ENCODE measurements at regions not wholly inside any gene's neighbourhood (a gene's known extent, or its start where the extent isn't known, plus 50 kb on each side); places are given as distances from the start of the nearest gene placed in this dataset.
"Not testable (repeated sequence)": the region's sequence is repeated elsewhere in the genome, so short reads cannot be mapped to it uniquely, and the experiment has no call there.

GRCh38 chr9:106481013-106481609 lies 381.9 kb upstream of the ZNF462 start:
- DNase-seq (ENCODE audit: extremely low read depth, low read depth, low spot score): no peak

GRCh38 chr9:106482733-106483132 lies 380.2 kb upstream of the ZNF462 start:
- DNase-seq (ENCODE audit: extremely low read depth, low read depth, low spot score): no peak

- no peak for DNase-seq (ENCODE audit: extremely low read depth, low read depth, low spot score)
Measured at GRCh38 chr9:106486685-106487084, 376.3 kb upstream of the ZNF462 start.

- no peak for DNase-seq (ENCODE audit: extremely low read depth, low read depth, low spot score)
Measured at GRCh38 chr9:106487266-106487665, 375.7 kb upstream of the ZNF462 start.

- not testable (repeated sequence) for DNase-seq (ENCODE audit: extremely low read depth, low read depth, low spot score)
Measured at GRCh38 chr9:106492126-106492525, 370.8 kb upstream of the ZNF462 start.

GRCh38 chr9:106500171-106500570 lies 362.8 kb upstream of the ZNF462 start:
- DNase-seq (ENCODE audit: extremely low read depth, low read depth, low spot score): no peak

GRCh38 chr9:106501210-106501609 lies 361.8 kb upstream of the ZNF462 start:
- not testable (repeated sequence) for DNase-seq (ENCODE audit: extremely low read depth, low read depth, low spot score)

GRCh38 chr9:106502930-106503329 lies 360.0 kb upstream of the ZNF462 start:
- DNase-seq (ENCODE audit: extremely low read depth, low read depth, low spot score): no peak

GRCh38 chr9:106503759-106504158 lies 359.2 kb upstream of the ZNF462 start:
- no peak for DNase-seq (ENCODE audit: extremely low read depth, low read depth, low spot score)

- no peak for DNase-seq (ENCODE audit: extremely low read depth, low read depth, low spot score)
Measured at GRCh38 chr9:106526716-106527204, 336.2 kb upstream of the ZNF462 start.

GRCh38 chr9:106528158-106528557 lies 334.8 kb upstream of the ZNF462 start:
- no peak for DNase-seq (ENCODE audit: extremely low read depth, low read depth, low spot score)

- DNase-seq (ENCODE audit: extremely low read depth, low read depth, low spot score): no peak
Measured at GRCh38 chr9:106529616-106530015, 333.4 kb upstream of the ZNF462 start.

- DNase-seq (ENCODE audit: extremely low read depth, low read depth, low spot score): no peak
Measured at GRCh38 chr9:106531491-106531890, 331.5 kb upstream of the ZNF462 start.

- no peak for DNase-seq (ENCODE audit: extremely low read depth, low read depth, low spot score)
Measured at GRCh38 chr9:106532306-106533015, 330.5 kb upstream of the ZNF462 start.

GRCh38 chr9:106534800-106535199 lies 328.2 kb upstream of the ZNF462 start:
- no peak for DNase-seq (ENCODE audit: extremely low read depth, low read depth, low spot score)

GRCh38 chr9:106535439-106535838 lies 327.5 kb upstream of the ZNF462 start:
- no peak for DNase-seq (ENCODE audit: extremely low read depth, low read depth, low spot score)

GRCh38 chr9:106557996-106558667 lies 304.8 kb upstream of the ZNF462 start:
- no peak for DNase-seq (ENCODE audit: extremely low read depth, low read depth, low spot score)

- no peak for DNase-seq (ENCODE audit: extremely low read depth, low read depth, low spot score)
Measured at GRCh38 chr9:106560540-106560939, 302.4 kb upstream of the ZNF462 start.

GRCh38 chr9:106575823-106576222 lies 287.1 kb upstream of the ZNF462 start:
- no peak for DNase-seq (ENCODE audit: extremely low read depth, low read depth, low spot score)

GRCh38 chr9:106576232-106576760 lies 286.7 kb upstream of the ZNF462 start:
- no peak for DNase-seq (ENCODE audit: extremely low read depth, low read depth, low spot score)

- DNase-seq (ENCODE audit: extremely low read depth, low read depth, low spot score): no peak
Measured at GRCh38 chr9:106577121-106577520, 285.8 kb upstream of the ZNF462 start.

GRCh38 chr9:106580546-106580945 lies 282.4 kb upstream of the ZNF462 start:
- DNase-seq (ENCODE audit: extremely low read depth, low read depth, low spot score): no peak
